H1 (cell line): ENCODE measurements at regions not wholly inside any gene's neighbourhood (a gene's known extent, or its start where the extent isn't known, plus 50 kb on each side); places are given as distances from the start of the nearest gene placed in this dataset.

Experiments
- CTCF ChIA-PET: fragments of 300-600 bp; sonication (Branson Sonifier 250); formaldehyde crosslinking; loops from one replicate; lab custom pipeline; 2021; ENCODE audit not compliant: partially characterized antibody; lab: Charles Lee
- POLR2A ChIA-PET: fragments of 300-600 bp; sonication (Branson Sonifier 250); formaldehyde crosslinking; loops from one replicate; lab custom pipeline; 2021; ENCODE audit warnings: inconsistent platforms; ENCODE audit not compliant: partially characterized antibody; lab: Charles Lee
- DNase-seq, 2 experiments: peaks; one replicate each; pipeline versions ENCODE4 v3.0.0 to v3.0.0-alpha.2; 2010 to 2022; ENCODE audit warnings: low spot score in 2 of 2, low read depth in 1 of 2, mixed read lengths in 1 of 2
- FAIRE-seq: peaks from 2 replicates; lab custom pipeline; 2011; peaks lifted over from hg19 to GRCh38; lab: Jason Lieb, UNC
- H2AFZ ChIP-seq: 2 replicates; pipeline ENCODE4 v1.8.1; 2012; ENCODE audit warnings: low read length, inconsistent platforms
- H2AK5ac ChIP-seq: 2 replicates; pipeline ENCODE4 v1.6.1; 2013; ENCODE audit warnings: low read depth, low read length
- H2BK120ac ChIP-seq: replicated peaks from 2 replicates; pipeline ENCODE3; 2013; ENCODE audit warnings: low read depth, low read length, inconsistent platforms
- H2BK12ac ChIP-seq: 2 replicates; pipeline ENCODE4 v1.6.1; 2013; ENCODE audit warnings: low read depth, low read length
- H2BK15ac ChIP-seq: 2 replicates; pipeline ENCODE4 v1.6.1; 2013; ENCODE audit warnings: low read length
- H2BK20ac ChIP-seq: 2 replicates; pipeline ENCODE4 v1.6.1; 2013; ENCODE audit warnings: low read length
- H2BK5ac ChIP-seq: 2 replicates; pipeline ENCODE4 v1.6.1; 2013; ENCODE audit warnings: low read depth, low read length
- H3K14ac ChIP-seq: 2 replicates; pipeline ENCODE4 v1.6.1; 2013; ENCODE audit warnings: inconsistent platforms; ENCODE audit not compliant: insufficient read length
- H3K18ac ChIP-seq: 2 replicates; pipeline ENCODE4 v1.6.1; 2013; ENCODE audit warnings: low read length; ENCODE audit errors: extremely low read depth
- H3K23ac ChIP-seq: 2 replicates; pipeline ENCODE4 v1.6.1; 2013; ENCODE audit warnings: inconsistent platforms; ENCODE audit not compliant: insufficient read length
- H3K23me2 ChIP-seq: 2 replicates; pipeline ENCODE4 v1.6.1; 2013; ENCODE audit warnings: low read depth, low read length
- H3K27ac ChIP-seq: 2 replicates; pipeline ENCODE4 v1.6.1; 2011; ENCODE audit warnings: low read depth, low read length, inconsistent platforms
- H3K27me3 ChIP-seq, 4 experiments: replicated peaks in 1 of 4; 1 replicate in 1 of 4; 2 replicates in 3 of 4; pipeline versions ENCODE4 v1.6.1 to v1.8.1; 2011 to 2013; ENCODE audit warnings: low read length in 3 of 4, mild to moderate bottlenecking in 3 of 4, inconsistent platforms in 2 of 4, mixed read lengths in 2 of 4, moderate library complexity in 1 of 4; ENCODE audit not compliant: control insufficient read depth in 3 of 4, insufficient read depth in 3 of 4; ENCODE audit errors: extremely low read depth in 1 of 4
- H3K36me3 ChIP-seq, 4 experiments: 2 replicates each; pipeline versions ENCODE4 v1.6.1 to v1.8.1; 2011 to 2013; ENCODE audit warnings: mild to moderate bottlenecking in 4 of 4, low read length in 3 of 4, moderate library complexity in 2 of 4, control low read depth in 1 of 4, inconsistent platforms in 1 of 4; ENCODE audit not compliant: insufficient read depth in 4 of 4, control insufficient read depth in 2 of 4
- H3K4ac ChIP-seq: replicated peaks from 2 replicates; pipeline ENCODE3; 2013; ENCODE audit warnings: low read length, low read depth, mixed read lengths, inconsistent platforms; ENCODE audit not compliant: insufficient read length
- H3K4me1 ChIP-seq, 4 experiments: replicated peaks in 1 of 4; 1 replicate in 1 of 4; 2 replicates in 3 of 4; pipeline versions ENCODE4 v1.6.1 to v1.8.1; 2011 to 2013; ENCODE audit warnings: low read length in 3 of 4, inconsistent platforms in 2 of 4, mixed read lengths in 1 of 4; ENCODE audit not compliant: insufficient read depth in 4 of 4, control insufficient read depth in 3 of 4
- H3K4me2 ChIP-seq, 2 experiments: 2 replicates each; pipeline versions ENCODE4 v1.6.1 to v1.8.1; 2011 to 2013; ENCODE audit warnings: low read depth in 2 of 2, low read length in 2 of 2, control low read depth in 1 of 2, inconsistent platforms in 1 of 2, mild to moderate bottlenecking in 1 of 2; ENCODE audit not compliant: insufficient read depth in 1 of 2
- H3K4me3 ChIP-seq, 4 experiments: fragments of 200-600, 300-600 bp in 1 of 4; sonication (generic), shearing (Covaris generic), sonication (Bioruptor Twin) in 1 of 4; 2 replicates each; pipeline versions ENCODE4 v1.5.1 to v1.8.1; 2011 to 2016; ENCODE audit warnings: low read length in 4 of 4, low read depth in 3 of 4, control low read depth in 2 of 4, inconsistent platforms in 2 of 4, mild to moderate bottlenecking in 2 of 4, mixed read lengths in 1 of 4, moderate library complexity in 1 of 4; ENCODE audit not compliant: insufficient read depth in 2 of 4; ENCODE audit errors: extremely low read depth in 1 of 4
- H3K56ac ChIP-seq: replicated peaks from 2 replicates; pipeline ENCODE3; 2013; ENCODE audit warnings: low read depth, mild to moderate bottlenecking, mixed read lengths, low read length, inconsistent platforms; ENCODE audit not compliant: insufficient read length
- H3K79me1 ChIP-seq: 2 replicates; pipeline ENCODE4 v1.6.1; 2013; ENCODE audit warnings: low read depth, low read length, control low read depth
- H3K79me2 ChIP-seq, 2 experiments: 2 replicates each; pipeline versions ENCODE4 v1.6.1 to v1.8.1; 2012 to 2013; ENCODE audit warnings: low read length in 2 of 2, mild to moderate bottlenecking in 2 of 2, inconsistent platforms in 1 of 2; ENCODE audit not compliant: insufficient read depth in 2 of 2, control insufficient read depth in 1 of 2
- H3K9ac ChIP-seq, 4 experiments: replicated peaks in 1 of 4; 1 replicate in 1 of 4; 2 replicates in 3 of 4; pipeline versions ENCODE4 v1.6.1 to v1.8.1; 2011 to 2013; ENCODE audit warnings: low read depth in 3 of 4, low read length in 3 of 4, control low read depth in 2 of 4, mild to moderate bottlenecking in 2 of 4, moderate library complexity in 2 of 4, inconsistent platforms in 1 of 4; ENCODE audit errors: extremely low read depth in 1 of 4
- H3K9me3 ChIP-seq, 2 experiments: 2 replicates each; pipeline versions ENCODE4 v1.6.1 to v1.8.1; 2012 to 2013; ENCODE audit warnings: mild to moderate bottlenecking in 2 of 2, moderate library complexity in 2 of 2, control low read depth in 1 of 2, inconsistent platforms in 1 of 2, low read depth in 1 of 2, low read length in 1 of 2, mixed read lengths in 1 of 2; ENCODE audit not compliant: insufficient read depth in 2 of 2
- H4K20me1 ChIP-seq, 2 experiments: replicated peaks in 1 of 2; 2 replicates each; pipeline versions ENCODE3 to v1.8.1; 2011 to 2013; ENCODE audit warnings: inconsistent platforms in 2 of 2, low read length in 2 of 2, mild to moderate bottlenecking in 1 of 2; ENCODE audit not compliant: insufficient read depth in 2 of 2, control insufficient read depth in 1 of 2
- H4K5ac ChIP-seq: 2 replicates; pipeline ENCODE4 v1.6.1; 2013; ENCODE audit warnings: low read length, low read depth, mixed read lengths, inconsistent platforms; ENCODE audit not compliant: insufficient read length
- H4K8ac ChIP-seq: 2 replicates; pipeline ENCODE4 v1.8.0; 2013; ENCODE audit warnings: mild to moderate bottlenecking, moderate library complexity, low read length, inconsistent platforms; ENCODE audit not compliant: insufficient read depth; ENCODE audit errors: extremely low read depth
- H4K91ac ChIP-seq: replicated peaks from 2 replicates; pipeline ENCODE3; 2013; ENCODE audit warnings: low read length, mixed read lengths, inconsistent platforms; ENCODE audit not compliant: insufficient read length
- BACH1 ChIP-seq: IDR thresholded peaks from 2 replicates; pipeline ENCODE4 v1.6.1; 2012; ENCODE audit warnings: low read length, improper control_type of control experiment
- BCL11A ChIP-seq, 2 experiments: IDR thresholded peaks; one replicate each; pipeline ENCODE4 v1.6.1; 2011; ENCODE audit warnings: low read depth in 2 of 2, low read length in 2 of 2, mild to moderate bottlenecking in 2 of 2
- CEBPB ChIP-seq: IDR thresholded peaks from 2 replicates; pipeline ENCODE4 v1.6.1; 2012; ENCODE audit warnings: low read depth, low read length
- FOSL1 ChIP-seq: IDR thresholded peaks from 2 replicates; pipeline ENCODE4 v1.6.1; 2011; ENCODE audit warnings: mild to moderate bottlenecking, low read depth, low read length, moderate library complexity; ENCODE audit not compliant: insufficient read depth
- HDAC6 ChIP-seq: IDR thresholded peaks from one replicate; pipeline ENCODE4 v1.7.1; 2012; ENCODE audit warnings: low read depth, mild to moderate bottlenecking, inconsistent platforms, low read length, moderate library complexity
- KDM5A ChIP-seq: fragments of 200-600 bp; IDR thresholded peaks from 2 replicates; pipeline ENCODE4 v1.7.1; 2012; ENCODE audit warnings: mild to moderate bottlenecking, low read length, inconsistent platforms, mixed read lengths
- NRF1 ChIP-seq: IDR thresholded peaks from 2 replicates; pipeline ENCODE4 v1.6.1; 2011; ENCODE audit warnings: mild to moderate bottlenecking, low read depth, low read length, improper control_type of control experiment
- RAD21 ChIP-seq, 2 experiments: IDR thresholded peaks in 1 of 2; conservative IDR thresholded peaks in 1 of 2; 2 replicates each; pipeline ENCODE4 v1.6.1; 2011; ENCODE audit warnings: low read depth in 2 of 2, low read length in 2 of 2, improper control_type of control experiment in 1 of 2, inconsistent platforms in 1 of 2, mild to moderate bottlenecking in 1 of 2, moderate library complexity in 1 of 2
- RNF2 ChIP-seq: fragments of 200-900, 300-1000 bp; sonication (generic); IDR thresholded peaks from 2 replicates; pipeline ENCODE4 v1.7.1; 2016; ENCODE audit warnings: borderline replicate concordance, low read depth, mild to moderate bottlenecking, antibody characterized with exemption, low read length; ENCODE audit not compliant: poor library complexity, severe bottlenecking; ENCODE audit errors: missing control alignments
- SUZ12 ChIP-seq: fragments of 200-600 bp; sonication (generic); IDR thresholded peaks from 2 replicates; pipeline ENCODE4 v1.6.1; 2012; ENCODE audit warnings: mild to moderate bottlenecking, inconsistent platforms, low read length, moderate library complexity, mixed read lengths
- ZNF274 ChIP-seq: IDR thresholded peaks from 2 replicates; pipeline ENCODE4 v1.7.0; 2012; ENCODE audit warnings: low read length, borderline replicate concordance; ENCODE audit errors: extremely low read depth
- WGBS, 2 experiments: shearing (Covaris generic) in 1 of 2; methylation state at CpG; one replicate each; pipeline versions ENCODE4 v1.1.6 to v1.1.7; 2013 to 2015; ENCODE audit warnings: low lambda C conversion rate in 2 of 2, mixed read lengths in 2 of 2, inconsistent platforms in 1 of 2, low coverage in 1 of 2, missing lambda C conversion rate in 1 of 2; ENCODE audit not compliant: insufficient replicate concordance in 2 of 2, insufficient coverage in 1 of 2, insufficient read length in 1 of 2; ENCODE audit errors: extremely low coverage in 1 of 2, missing lambda C conversion rate in 1 of 2; 5-methylcytosine and 5-hydroxymethylcytosine counted together
- TF ChIP-seq, protein P1 (sequence below): IDR thresholded peaks from 2 replicates; pipeline ENCODE4 v1.6.1; 2011; ENCODE audit warnings: low read length, improper control_type of control experiment

DNA sequence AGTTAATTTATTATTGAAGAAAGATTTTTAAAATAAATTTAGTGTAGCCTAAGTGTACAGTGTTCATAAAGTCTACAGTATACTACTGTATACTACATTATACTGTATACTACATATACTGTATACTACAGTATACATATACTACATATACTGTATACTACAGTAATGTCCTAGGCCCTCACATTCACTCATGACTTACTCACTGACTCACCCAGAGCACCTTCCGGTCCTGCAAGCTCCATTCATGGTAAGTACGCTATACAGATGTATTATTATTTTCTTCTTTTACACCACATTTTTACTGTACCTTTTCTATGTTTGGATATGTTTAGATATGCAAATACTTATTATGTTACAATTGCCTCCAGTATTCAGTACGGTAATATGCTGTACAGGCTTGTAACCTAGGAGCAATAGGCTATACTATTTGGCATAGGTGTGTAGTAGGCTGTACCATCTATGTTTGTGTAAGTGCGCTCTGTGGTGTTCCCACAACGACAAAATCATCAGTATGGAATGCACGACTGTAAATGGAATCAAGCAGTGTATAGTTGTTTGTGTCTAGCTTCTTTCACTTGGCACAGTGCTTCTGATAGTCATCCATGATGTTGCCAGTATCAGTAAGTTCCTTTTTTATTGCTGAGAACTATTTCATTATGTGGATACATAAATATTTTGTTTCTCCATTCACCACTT lies 245.7 kb downstream of the MTX2 start:
- POLR2A ChIA-PET, result no interaction called here
- Histone ChIP-seq H2BK5ac (no peak overlapping the region), H3K4ac (no peak overlapping the region), H3K18ac (no peak overlapping the region), H3K4me2 (no peak overlapping the region), H3K23me2 (no peaks in the 10 kb centered on the region), H2BK12ac (no peak overlapping the region), H3K9ac (no peak overlapping the region), H2AFZ (no peak overlapping the region), H4K8ac (no peak overlapping the region), H2AK5ac (no peak overlapping the region), H3K79me2 (no peaks in the 10 kb centered on the region), H3K27ac (no peak overlapping the region), H3K79me1 (no peaks in the 10 kb centered on the region), H3K23ac (no peak overlapping the region), H3K36me3 (no peaks in the 10 kb centered on the region), H4K91ac (no peak overlapping the region), H2BK15ac (no peak overlapping the region), H3K9me3 (no peaks in the 10 kb centered on the region), H2BK20ac (no peak overlapping the region), H3K56ac (no peak overlapping the region), H3K14ac (no peak overlapping the region), H3K27me3 (peaks cover 9 to 28% (median 17%) of the 10 kb centered on the region in 4 experiments), H2BK120ac (no peak overlapping the region), H4K5ac (no peak overlapping the region), H4K20me1 (peaks cover 0 to 2% of the 10 kb centered on the region in 2 experiments), H3K4me3 (no peak overlapping the region), H3K4me1 (no peaks in the 10 kb centered on the region)
- DNase-seq (no peak), FAIRE-seq (no peak)
- CTCF ChIA-PET, result interaction anchor here (0.7 to 1.0 kb wide), 3 partner anchors 15 to 374 kb away, joined by 3 read pairs; no protein-coding TSS in a partner anchor
- 91% methylated on average over 6 of the region's 6 CpGs; no CpG with 5 or more reads in 1 of the 2 experiments for WGBS, 2 experiments
- no peak for TF ChIP-seq FOSL1
- no peak for TF ChIP-seq ZNF274
- no peak for TF ChIP-seq BCL11A (IDR thresholded peaks at IDR 0.05; ENCODE audit: low read depth in 2 of 2, low read length in 2 of 2)
- no peak for TF ChIP-seq KDM5A
- TF ChIP-seq BACH1, result no peak
- TF ChIP-seq RNF2, result no peak
- no peak for TF ChIP-seq CEBPB
- no peak for TF ChIP-seq SUZ12
- TF ChIP-seq, protein P1, sequence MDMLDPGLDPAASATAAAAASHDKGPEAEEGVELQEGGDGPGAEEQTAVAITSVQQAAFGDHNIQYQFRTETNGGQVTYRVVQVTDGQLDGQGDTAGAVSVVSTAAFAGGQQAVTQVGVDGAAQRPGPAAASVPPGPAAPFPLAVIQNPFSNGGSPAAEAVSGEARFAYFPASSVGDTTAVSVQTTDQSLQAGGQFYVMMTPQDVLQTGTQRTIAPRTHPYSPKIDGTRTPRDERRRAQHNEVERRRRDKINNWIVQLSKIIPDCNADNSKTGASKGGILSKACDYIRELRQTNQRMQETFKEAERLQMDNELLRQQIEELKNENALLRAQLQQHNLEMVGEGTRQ, result no peak
- no peak for TF ChIP-seq RAD21 (IDR thresholded peaks at IDR 0.05 in 1 of 2, conservative IDR thresholded peaks at IDR 0.05 in 1 of 2; ENCODE audit: low read depth in 2 of 2, low read length in 2 of 2)
- TF ChIP-seq NRF1, result no peak
- no peak for TF ChIP-seq HDAC6
